Heart left ventricle (tissue), 16 donors: ENCODE measurements at regions not wholly inside any gene's neighbourhood (a gene's known extent, or its start where the extent isn't known, plus 50 kb on each side); places are given as distances from the start of the nearest gene placed in this dataset.

Experiments
- ATAC-seq, 4 donors: fragments of 200-7000 bp; cut with Tn5 transposase; one replicate each; pipeline ENCODE4 v1.9.1; 2020 to 2022; ENCODE audit warnings: moderate library complexity in 4 of 4, mild to moderate bottlenecking in 3 of 4, moderate number of reproducible peaks in 1 of 4
- DNase-seq, 5 donors: peaks; one replicate each; pipeline ENCODE4 v3.0.0-alpha.2; 2020
- H3K27ac ChIP-seq, 12 donors: fragments of 200-600 bp; sonication (generic) in 4 of 12; one replicate each; pipeline versions ENCODE4 v1.5.0 to v1.8.0; 2016 to 2022; ENCODE audit warnings: mild to moderate bottlenecking in 2 of 12
- H3K27me3 ChIP-seq, 9 donors: fragments of 200-600 bp; sonication (generic) in 2 of 9; one replicate each; pipeline versions ENCODE4 v1.5.1 to v1.8.0; 2016 to 2022; ENCODE audit warnings: mild to moderate bottlenecking in 3 of 9
- H3K36me3 ChIP-seq, 9 donors: fragments of 200-600 bp; sonication (generic) in 2 of 9; one replicate each; pipeline versions ENCODE4 v1.5.0 to v1.8.0; 2018 to 2022; ENCODE audit warnings: mild to moderate bottlenecking in 2 of 9
- H3K4me1 ChIP-seq, 12 donors: fragments of 200-600 bp; sonication (generic) in 4 of 12; one replicate each; pipeline versions ENCODE4 v1.5.0 to v1.8.0; 2016 to 2022; ENCODE audit warnings: mild to moderate bottlenecking in 3 of 12
- H3K4me3 ChIP-seq, 12 donors: fragments of 200-600 bp; sonication (generic) in 4 of 12; one replicate each; pipeline versions ENCODE4 v1.5.0 to v1.8.0; 2017 to 2022; ENCODE audit warnings: mild to moderate bottlenecking in 9 of 12, moderate library complexity in 4 of 12
- H3K9me3 ChIP-seq, 12 donors: fragments of 200-600 bp; sonication (generic) in 4 of 12; one replicate each; pipeline versions ENCODE4 v1.5.0 to v1.8.0; 2016 to 2022; ENCODE audit warnings: mild to moderate bottlenecking in 1 of 12
- CTCF ChIP-seq, 12 donors: fragments of 200-600 bp; sonication (generic) in 4 of 12; IDR thresholded peaks; one replicate each; pipeline versions ENCODE4 v1.5.0 to v1.8.0; 2018 to 2022; ENCODE audit warnings: antibody characterized with exemption in 12 of 12, mild to moderate bottlenecking in 5 of 12
- POLR2A ChIP-seq, 2 donors: fragments of 450-650 bp; IDR thresholded peaks; one replicate each; pipeline ENCODE4 v1.6.1; 2017; ENCODE audit warnings: antibody characterized with exemption in 2 of 2, mild to moderate bottlenecking in 2 of 2, moderate library complexity in 2 of 2
- WGBS, 4 donors: extraction: QIAGEN DNeasy Blood & Tissue Kit in 2 of 4; methylation state at CpG; one replicate each; pipeline versions ENCODE4 v1.1.5 to v1.1.7; 2013 to 2018; 5-methylcytosine and 5-hydroxymethylcytosine counted together
- intact Hi-C, 10 donors: fragments of 100-400 bp; cut with DNase I; formaldehyde crosslinking; loops; one replicate each; pipeline versions ENCODE4 v1.11.1 to v1.14.2; 2022
- donor health status: ischemic (EF 13 %, LVEDD 7.1; RV severe dilation, severe dysfunction).
- donor health status: healthy with polysubstance abuse.
- donor health status: DM: no; HTN: yes; CAD: no.
- donor health status: DM: no; HTN: no; CAD: no.
- donor health status: ischemic (EF 25% LVEDD 6.9; RV normal size, moderate dysfunction).
- donor health status: ischemic (EF 25% LVEDD 5.7; RV mildly dilated, moderate dysfunction).
- donor health status: healthy.
- donor health status: DM: yes; HTN: yes; CAD: no.
- donor health status: ischemic (EF 35%, LVEDD 5.7; RV mildly dilated, moderate dysfunction).
- donor health status: nonischemic (EF 11% LVEDD 7.7; RV severe dilation, severe dysfunction).
- donor health status: DM: yes; HTN: yes; CAD: no.
- donor health status: PGD.
- donor health status: ischemic (EF 29% LVEDD 5.4; RV normal size, mild dysfunction).
- donor health status: nonischemic (EF 23%, LVEDD 6.1; RV moderate dilation, normal function).

GRCh38 chr1:229988534-229988933, 78.5 kb upstream of the GALNT2 start:
- intact Hi-C loops: no loop called here
- peaks cover 0 to 7% (median 0%) of the 10 kb centered on the region in 12 donors for H3K4me1 ChIP-seq
- DNase-seq: no peak
- no peak overlapping the region for H3K27ac ChIP-seq
- WGBS, 4 donors: 90 to 93% (median 90%) methylated on average over 5 of the region's 5 CpGs
- ATAC-seq: no peak
- H3K36me3 ChIP-seq: no peaks in the 10 kb centered on the region
- no peak overlapping the region for H3K4me3 ChIP-seq
- H3K27me3 ChIP-seq: no peaks in the 10 kb centered on the region
- no peak for TF ChIP-seq POLR2A (IDR thresholded peaks at IDR 0.05)
- TF ChIP-seq CTCF (IDR thresholded peaks at IDR 0.05): no peak
- no peaks in the 10 kb centered on the region for H3K9me3 ChIP-seq

GRCh38 chr1:229989591-229990248, 77.3 kb upstream of the GALNT2 start:
- WGBS, 4 donors: 76 to 80% (median 78%) methylated on average over 4 of the region's 4 CpGs
- intact Hi-C loops: no loop called here
- H3K27ac ChIP-seq: no peak overlapping the region
- no peaks in the 10 kb centered on the region for H3K36me3 ChIP-seq
- no peak overlapping the region for H3K4me3 ChIP-seq
- peaks cover 0 to 7% (median 0%) of the 10 kb centered on the region in 12 donors for H3K4me1 ChIP-seq
- no peaks in the 10 kb centered on the region for H3K27me3 ChIP-seq
- ATAC-seq (no peak), DNase-seq (no peak)
- no peaks in the 10 kb centered on the region for H3K9me3 ChIP-seq
- TF ChIP-seq POLR2A (IDR thresholded peaks at IDR 0.05) (no peak), CTCF (IDR thresholded peaks at IDR 0.05) (no peak)

GRCh38 chr1:229990326-229990725, 76.7 kb upstream of the GALNT2 start:
- peaks cover 0 to 7% (median 0%) of the 10 kb centered on the region in 12 donors for H3K4me1 ChIP-seq
- no peak for TF ChIP-seq POLR2A (IDR thresholded peaks at IDR 0.05)
- no peak for TF ChIP-seq CTCF (IDR thresholded peaks at IDR 0.05)
- DNase-seq (no peak), ATAC-seq (no peak)
- 87 to 91% (median 90%) methylated on average over 8 of the region's 8 CpGs for WGBS, 4 donors
- H3K27ac ChIP-seq: no peak overlapping the region
- H3K9me3 ChIP-seq: no peaks in the 10 kb centered on the region
- H3K27me3 ChIP-seq: no peaks in the 10 kb centered on the region
- H3K4me3 ChIP-seq: no peak overlapping the region
- H3K36me3 ChIP-seq: no peaks in the 10 kb centered on the region
- intact Hi-C loops: no loop called here

GRCh38 chr1:229991104-229991513, 75.9 kb upstream of the GALNT2 start:
- TF ChIP-seq CTCF (IDR thresholded peaks at IDR 0.05) (no peak), POLR2A (IDR thresholded peaks at IDR 0.05) (no peak)
- no peak for ATAC-seq

More at GRCh38 chr1:229991104-229991513, 75.9 kb upstream of the GALNT2 start:
- Histone ChIP-seq H3K36me3 (no peaks in the 10 kb centered on the region), H3K4me1 (peaks cover 0 to 12% (median 0%) of the 10 kb centered on the region in 12 donors), H3K27me3 (no peaks in the 10 kb centered on the region), H3K9me3 (no peaks in the 10 kb centered on the region), H3K27ac (no peak overlapping the region), H3K4me3 (no peak overlapping the region)
- 51 to 67% (median 58%) methylated on average over 8 of the region's 8 CpGs for WGBS, 4 donors
- intact Hi-C loops: no loop called here
- no peak for DNase-seq
